H1 (cell line): ENCODE measurements at regions not wholly inside any gene's neighbourhood (a gene's known extent, or its start where the extent isn't known, plus 50 kb on each side); places are given as distances from the start of the nearest gene placed in this dataset.

ENCODE experiments used
- CTCF ChIA-PET: fragments of 300-600 bp; sonication (Branson Sonifier 250); formaldehyde crosslinking; loops from one replicate; lab custom pipeline; 2021; ENCODE audit not compliant: partially characterized antibody; lab: Charles Lee
- POLR2A ChIA-PET: fragments of 300-600 bp; sonication (Branson Sonifier 250); formaldehyde crosslinking; loops from one replicate; lab custom pipeline; 2021; ENCODE audit warnings: inconsistent platforms; ENCODE audit not compliant: partially characterized antibody; lab: Charles Lee
- DNase-seq, 2 experiments: peaks; one replicate each; pipeline versions ENCODE4 v3.0.0 to v3.0.0-alpha.2; 2010 to 2022; ENCODE audit warnings: low spot score in 2 of 2, low read depth in 1 of 2, mixed read lengths in 1 of 2
- FAIRE-seq: peaks from 2 replicates; lab custom pipeline; 2011; peaks lifted over from hg19 to GRCh38; lab: Jason Lieb, UNC
- H2AFZ ChIP-seq: 2 replicates; pipeline ENCODE4 v1.8.1; 2012; ENCODE audit warnings: low read length, inconsistent platforms
- H2AK5ac ChIP-seq: 2 replicates; pipeline ENCODE4 v1.6.1; 2013; ENCODE audit warnings: low read depth, low read length
- H2BK120ac ChIP-seq: replicated peaks from 2 replicates; pipeline ENCODE3; 2013; ENCODE audit warnings: low read depth, low read length, inconsistent platforms
- H2BK12ac ChIP-seq: 2 replicates; pipeline ENCODE4 v1.6.1; 2013; ENCODE audit warnings: low read depth, low read length
- H2BK15ac ChIP-seq: 2 replicates; pipeline ENCODE4 v1.6.1; 2013; ENCODE audit warnings: low read length
- H2BK20ac ChIP-seq: 2 replicates; pipeline ENCODE4 v1.6.1; 2013; ENCODE audit warnings: low read length
- H2BK5ac ChIP-seq: 2 replicates; pipeline ENCODE4 v1.6.1; 2013; ENCODE audit warnings: low read depth, low read length
- H3K14ac ChIP-seq: 2 replicates; pipeline ENCODE4 v1.6.1; 2013; ENCODE audit warnings: inconsistent platforms; ENCODE audit not compliant: insufficient read length
- H3K18ac ChIP-seq: 2 replicates; pipeline ENCODE4 v1.6.1; 2013; ENCODE audit warnings: low read length; ENCODE audit errors: extremely low read depth
- H3K23ac ChIP-seq: 2 replicates; pipeline ENCODE4 v1.6.1; 2013; ENCODE audit warnings: inconsistent platforms; ENCODE audit not compliant: insufficient read length
- H3K23me2 ChIP-seq: 2 replicates; pipeline ENCODE4 v1.6.1; 2013; ENCODE audit warnings: low read depth, low read length
- H3K27ac ChIP-seq: 2 replicates; pipeline ENCODE4 v1.6.1; 2011; ENCODE audit warnings: low read depth, low read length, inconsistent platforms
- H3K27me3 ChIP-seq, 4 experiments: replicated peaks in 1 of 4; 1 replicate in 1 of 4; 2 replicates in 3 of 4; pipeline versions ENCODE4 v1.6.1 to v1.8.1; 2011 to 2013; ENCODE audit warnings: low read length in 3 of 4, mild to moderate bottlenecking in 3 of 4, inconsistent platforms in 2 of 4, mixed read lengths in 2 of 4, moderate library complexity in 1 of 4; ENCODE audit not compliant: control insufficient read depth in 3 of 4, insufficient read depth in 3 of 4; ENCODE audit errors: extremely low read depth in 1 of 4
- H3K36me3 ChIP-seq, 4 experiments: 2 replicates each; pipeline versions ENCODE4 v1.6.1 to v1.8.1; 2011 to 2013; ENCODE audit warnings: mild to moderate bottlenecking in 4 of 4, low read length in 3 of 4, moderate library complexity in 2 of 4, control low read depth in 1 of 4, inconsistent platforms in 1 of 4; ENCODE audit not compliant: insufficient read depth in 4 of 4, control insufficient read depth in 2 of 4
- H3K4ac ChIP-seq: replicated peaks from 2 replicates; pipeline ENCODE3; 2013; ENCODE audit warnings: low read length, low read depth, mixed read lengths, inconsistent platforms; ENCODE audit not compliant: insufficient read length
- H3K4me1 ChIP-seq, 4 experiments: replicated peaks in 1 of 4; 1 replicate in 1 of 4; 2 replicates in 3 of 4; pipeline versions ENCODE4 v1.6.1 to v1.8.1; 2011 to 2013; ENCODE audit warnings: low read length in 3 of 4, inconsistent platforms in 2 of 4, mixed read lengths in 1 of 4; ENCODE audit not compliant: insufficient read depth in 4 of 4, control insufficient read depth in 3 of 4
- H3K4me2 ChIP-seq, 2 experiments: 2 replicates each; pipeline versions ENCODE4 v1.6.1 to v1.8.1; 2011 to 2013; ENCODE audit warnings: low read depth in 2 of 2, low read length in 2 of 2, control low read depth in 1 of 2, inconsistent platforms in 1 of 2, mild to moderate bottlenecking in 1 of 2; ENCODE audit not compliant: insufficient read depth in 1 of 2
- H3K4me3 ChIP-seq, 4 experiments: fragments of 200-600, 300-600 bp in 1 of 4; sonication (generic), shearing (Covaris generic), sonication (Bioruptor Twin) in 1 of 4; 2 replicates each; pipeline versions ENCODE4 v1.5.1 to v1.8.1; 2011 to 2016; ENCODE audit warnings: low read length in 4 of 4, low read depth in 3 of 4, control low read depth in 2 of 4, inconsistent platforms in 2 of 4, mild to moderate bottlenecking in 2 of 4, mixed read lengths in 1 of 4, moderate library complexity in 1 of 4; ENCODE audit not compliant: insufficient read depth in 2 of 4; ENCODE audit errors: extremely low read depth in 1 of 4
- H3K56ac ChIP-seq: replicated peaks from 2 replicates; pipeline ENCODE3; 2013; ENCODE audit warnings: low read depth, mild to moderate bottlenecking, mixed read lengths, low read length, inconsistent platforms; ENCODE audit not compliant: insufficient read length
- H3K79me1 ChIP-seq: 2 replicates; pipeline ENCODE4 v1.6.1; 2013; ENCODE audit warnings: low read depth, low read length, control low read depth
- H3K79me2 ChIP-seq, 2 experiments: 2 replicates each; pipeline versions ENCODE4 v1.6.1 to v1.8.1; 2012 to 2013; ENCODE audit warnings: low read length in 2 of 2, mild to moderate bottlenecking in 2 of 2, inconsistent platforms in 1 of 2; ENCODE audit not compliant: insufficient read depth in 2 of 2, control insufficient read depth in 1 of 2
- H3K9ac ChIP-seq, 4 experiments: replicated peaks in 1 of 4; 1 replicate in 1 of 4; 2 replicates in 3 of 4; pipeline versions ENCODE4 v1.6.1 to v1.8.1; 2011 to 2013; ENCODE audit warnings: low read depth in 3 of 4, low read length in 3 of 4, control low read depth in 2 of 4, mild to moderate bottlenecking in 2 of 4, moderate library complexity in 2 of 4, inconsistent platforms in 1 of 4; ENCODE audit errors: extremely low read depth in 1 of 4
- H3K9me3 ChIP-seq, 2 experiments: 2 replicates each; pipeline versions ENCODE4 v1.6.1 to v1.8.1; 2012 to 2013; ENCODE audit warnings: mild to moderate bottlenecking in 2 of 2, moderate library complexity in 2 of 2, control low read depth in 1 of 2, inconsistent platforms in 1 of 2, low read depth in 1 of 2, low read length in 1 of 2, mixed read lengths in 1 of 2; ENCODE audit not compliant: insufficient read depth in 2 of 2
- H4K20me1 ChIP-seq, 2 experiments: replicated peaks in 1 of 2; 2 replicates each; pipeline versions ENCODE3 to v1.8.1; 2011 to 2013; ENCODE audit warnings: inconsistent platforms in 2 of 2, low read length in 2 of 2, mild to moderate bottlenecking in 1 of 2; ENCODE audit not compliant: insufficient read depth in 2 of 2, control insufficient read depth in 1 of 2
- H4K5ac ChIP-seq: 2 replicates; pipeline ENCODE4 v1.6.1; 2013; ENCODE audit warnings: low read length, low read depth, mixed read lengths, inconsistent platforms; ENCODE audit not compliant: insufficient read length
- H4K8ac ChIP-seq: 2 replicates; pipeline ENCODE4 v1.8.0; 2013; ENCODE audit warnings: mild to moderate bottlenecking, moderate library complexity, low read length, inconsistent platforms; ENCODE audit not compliant: insufficient read depth; ENCODE audit errors: extremely low read depth
- H4K91ac ChIP-seq: replicated peaks from 2 replicates; pipeline ENCODE3; 2013; ENCODE audit warnings: low read length, mixed read lengths, inconsistent platforms; ENCODE audit not compliant: insufficient read length
- CHD1 ChIP-seq: IDR thresholded peaks from 2 replicates; pipeline ENCODE4 v1.6.1; 2012; ENCODE audit warnings: low read depth, low read length, improper control_type of control experiment
- CTBP2 ChIP-seq: IDR thresholded peaks from 2 replicates; pipeline ENCODE4 v1.7.0; 2011; ENCODE audit warnings: borderline replicate concordance, mild to moderate bottlenecking, moderate library complexity, mixed read lengths, low read length; ENCODE audit not compliant: insufficient read depth, insufficient read length
- EZH2 ChIP-seq: fragments of 200-600 bp; sonication (generic); IDR thresholded peaks from 2 replicates; pipeline ENCODE4 v1.7.1; 2012; ENCODE audit warnings: low read depth, mild to moderate bottlenecking, moderate library complexity, low read length, inconsistent platforms; ENCODE audit not compliant: severe bottlenecking
- JUN ChIP-seq: IDR thresholded peaks from 2 replicates; pipeline ENCODE4 v1.6.1; 2011; ENCODE audit warnings: low read depth, mild to moderate bottlenecking, improper control_type of control experiment, low read length
- KDM1A ChIP-seq: fragments of 200-600, 300-600 bp; sonication (generic); IDR thresholded peaks from 2 replicates; pipeline ENCODE4 v1.7.1; 2016; ENCODE audit warnings: mild to moderate bottlenecking, low read length, borderline replicate concordance
- KDM4A ChIP-seq: IDR thresholded peaks from one replicate; pipeline ENCODE4 v1.7.1; 2012; ENCODE audit warnings: low read depth, mild to moderate bottlenecking, moderate library complexity, low read length, inconsistent platforms; ENCODE audit not compliant: severe bottlenecking
- KDM5A ChIP-seq: fragments of 200-600 bp; IDR thresholded peaks from 2 replicates; pipeline ENCODE4 v1.7.1; 2012; ENCODE audit warnings: mild to moderate bottlenecking, low read length, inconsistent platforms, mixed read lengths
- MAFK ChIP-seq: IDR thresholded peaks from 2 replicates; pipeline ENCODE4 v1.6.1; 2012; ENCODE audit warnings: low read depth, mild to moderate bottlenecking, improper control_type of control experiment, low read length
- NANOG ChIP-seq: IDR thresholded peaks from 2 replicates; pipeline ENCODE4 v1.6.1; 2011; ENCODE audit warnings: low read length, low read depth, mild to moderate bottlenecking, inconsistent platforms; ENCODE audit not compliant: insufficient read depth, poor library complexity, severe bottlenecking
- POU5F1 ChIP-seq: IDR thresholded peaks from 2 replicates; pipeline ENCODE4 v1.6.1; 2011; ENCODE audit warnings: low read depth, mild to moderate bottlenecking, low read length, moderate library complexity
- SIN3A ChIP-seq, 2 experiments: IDR thresholded peaks in 1 of 2; conservative IDR thresholded peaks in 1 of 2; 2 replicates each; pipeline ENCODE4 v1.6.1; 2011 to 2012; ENCODE audit warnings: low read length in 2 of 2, improper control_type of control experiment in 1 of 2, low read depth in 1 of 2, mild to moderate bottlenecking in 1 of 2
- SP1 ChIP-seq: IDR thresholded peaks from 2 replicates; pipeline ENCODE4 v1.6.1; 2011; ENCODE audit warnings: low read depth, low read length
- TCF12 ChIP-seq: IDR thresholded peaks from 2 replicates; pipeline ENCODE4 v1.6.1; 2011; ENCODE audit warnings: low read depth, mild to moderate bottlenecking, low read length
- TEAD4 ChIP-seq: IDR thresholded peaks from 2 replicates; pipeline ENCODE4 v1.6.1; 2012; ENCODE audit warnings: low read depth, low read length, inconsistent platforms, mixed read lengths
- TF ChIP-seq, protein P1 (sequence below): IDR thresholded peaks from 2 replicates; pipeline ENCODE4 v1.6.1; 2012; ENCODE audit warnings: inconsistent platforms

DNA sequence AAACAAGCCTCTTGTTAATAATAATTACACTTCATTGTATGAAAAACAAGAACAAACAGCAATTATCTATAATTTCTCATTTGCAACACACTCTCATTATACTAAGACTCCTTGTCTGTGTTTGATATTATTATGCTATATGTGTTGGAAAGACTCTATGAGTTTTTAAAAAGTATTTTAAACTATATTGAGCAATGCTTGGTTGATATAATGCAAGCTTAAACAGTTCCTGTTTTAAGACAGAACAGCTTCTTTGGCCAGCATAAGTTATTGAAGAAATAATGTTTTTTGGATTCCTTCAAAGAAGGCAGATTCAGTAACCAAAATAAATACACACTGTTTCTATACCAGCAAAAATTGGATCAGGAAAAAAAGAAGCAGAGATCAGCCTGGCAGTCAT is 871.4 kb downstream of the MAT2B start:
- Histone ChIP-seq H3K79me2 (no peaks in the 10 kb centered on the region), H3K9me3 (0 out of 4 replicates have a peak, but pooled peaks cover 0 to 3% of the 10 kb centered on the region in 2 experiments), H3K4me1 (no peaks in the 10 kb centered on the region), H3K23ac (no peak overlapping the region), H3K79me1 (no peaks in the 10 kb centered on the region), H3K9ac (no peak overlapping the region), H3K4me2 (no peak overlapping the region), H4K5ac (no peak overlapping the region), H2BK15ac (no peak overlapping the region), H2BK5ac (no peak overlapping the region), H3K27ac (no peak overlapping the region), H2AK5ac (no peak overlapping the region), H2AFZ (no peak overlapping the region), H3K4ac (no peak overlapping the region), H3K4me3 (no peak overlapping the region), H3K23me2 (no peaks in the 10 kb centered on the region), H3K56ac (no peak overlapping the region), H4K8ac (no peak overlapping the region), H3K27me3 (no peaks in the 10 kb centered on the region), H4K91ac (no peak overlapping the region), H3K14ac (no peak overlapping the region), H3K18ac (no peak overlapping the region), H2BK20ac (no peak overlapping the region), H4K20me1 (no peaks in the 10 kb centered on the region), H2BK12ac (no peak overlapping the region), H3K36me3 (no peaks in the 10 kb centered on the region), H2BK120ac (no peak overlapping the region)
- CTCF ChIA-PET = interaction anchor here (1.0 kb wide), 1 partner anchor 30 kb away, joined by 3 read pairs; no protein-coding TSS in a partner anchor
- FAIRE-seq (no peak), DNase-seq (no peak)
- POLR2A ChIA-PET = no interaction called here
- TF ChIP-seq EZH2 (no peak), KDM4A (no peak), TEAD4 (no peak), CTBP2 (no peak), SP1 (no peak), CHD1 (no peak), KDM1A (no peak), POU5F1 (no peak), KDM5A (no peak), SIN3A (conservative IDR thresholded peaks at IDR 0.05 in 1 of 2, IDR thresholded peaks at IDR 0.05 in 1 of 2; ENCODE audit: low read depth in 1 of 2, low read length in 2 of 2) (no peak), MAFK (no peak), NANOG (no peak), JUN (no peak), TCF12 (no peak)
- TF ChIP-seq, protein P1, sequence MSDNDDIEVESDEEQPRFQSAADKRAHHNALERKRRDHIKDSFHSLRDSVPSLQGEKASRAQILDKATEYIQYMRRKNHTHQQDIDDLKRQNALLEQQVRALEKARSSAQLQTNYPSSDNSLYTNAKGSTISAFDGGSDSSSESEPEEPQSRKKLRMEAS = no peak
